Skeletal muscle tissue (tissue), 3 donors: ENCODE measurements at regions not wholly inside any gene's neighbourhood (a gene's known extent, or its start where the extent isn't known, plus 50 kb on each side); places are given as distances from the start of the nearest gene placed in this dataset.

ENCODE experiments used
- H3K27ac ChIP-seq: one replicate; pipeline ENCODE4 v1.7.0; 2013; ENCODE audit warnings: mild to moderate bottlenecking, low read depth, low read length, inconsistent platforms
- H3K27me3 ChIP-seq, 3 donors: one replicate each; pipeline ENCODE4 v1.7.0; 2013; ENCODE audit warnings: low read length in 3 of 3; ENCODE audit not compliant: control insufficient read depth in 3 of 3, insufficient read depth in 3 of 3
- H3K36me3 ChIP-seq, 3 donors: one replicate each; pipeline ENCODE4 v1.7.0; 2013; ENCODE audit warnings: low read length in 3 of 3; ENCODE audit not compliant: control insufficient read depth in 3 of 3, insufficient read depth in 3 of 3
- H3K4me1 ChIP-seq, 3 donors: one replicate each; pipeline ENCODE4 v1.7.0; 2013; ENCODE audit warnings: low read length in 3 of 3, mild to moderate bottlenecking in 3 of 3; ENCODE audit not compliant: control insufficient read depth in 3 of 3, insufficient read depth in 3 of 3
- H3K4me3 ChIP-seq, 3 donors: one replicate each; pipeline ENCODE4 v1.7.0; 2013; ENCODE audit warnings: low read length in 3 of 3
- H3K9ac ChIP-seq, 3 donors: one replicate each; pipeline ENCODE4 v1.7.0; 2013; ENCODE audit warnings: low read length in 3 of 3, mild to moderate bottlenecking in 3 of 3, moderate library complexity in 2 of 3, low read depth in 1 of 3
- H3K9me3 ChIP-seq, 3 donors: one replicate each; pipeline ENCODE4 v1.7.0; 2013; ENCODE audit warnings: low read length in 3 of 3; ENCODE audit not compliant: control insufficient read depth in 3 of 3
- donor health status: Osteomylitis.

- H3K9ac ChIP-seq, result no peak overlapping the region
- H3K27me3 ChIP-seq, result no peaks in the 10 kb centered on the region
- H3K27ac ChIP-seq, result no peak overlapping the region
These were observed 92.0 kb upstream of the RALGPS2 start for GRCh38 chr1:178633056-178633455.

DNA sequence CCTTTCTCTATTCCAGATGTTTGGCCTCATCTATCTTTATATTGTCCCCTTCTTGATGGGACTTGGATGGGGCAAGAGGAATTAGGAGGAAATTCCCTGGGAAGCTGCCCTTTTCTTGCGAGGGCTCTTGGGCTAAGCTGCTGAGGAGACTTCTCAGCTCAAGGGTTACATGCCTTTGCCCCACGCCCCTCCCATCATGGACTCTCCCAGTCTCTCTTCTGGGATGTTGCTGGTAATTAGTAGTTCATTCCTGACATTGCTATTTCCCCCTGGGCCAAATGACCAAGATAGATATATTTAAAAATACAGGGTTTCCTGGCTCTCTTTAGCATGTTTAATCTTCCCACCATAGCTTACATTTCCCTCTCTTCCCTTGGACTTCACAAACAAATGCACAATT lies 90.6 kb upstream of the RALGPS2 start:
- no peaks in the 10 kb centered on the region for H3K27me3 ChIP-seq
- peak overlapping the region; percentile 23 for H3K27ac ChIP-seq

More at GRCh38 chr1:178633056-178633455, 92.0 kb upstream of the RALGPS2 start:
- no peaks in the 10 kb centered on the region for H3K36me3 ChIP-seq
- no peak overlapping the region for H3K4me3 ChIP-seq
- no peaks in the 10 kb centered on the region for H3K9me3 ChIP-seq
- H3K4me1 ChIP-seq, result peaks cover 0 to 5% (median 3%) of the 10 kb centered on the region in 3 donors

GRCh38 chr1:178637841-178638240 lies 87.2 kb upstream of the RALGPS2 start:
- Histone ChIP-seq H3K9ac (no peak overlapping the region), H3K4me1 (no peaks in the 10 kb centered on the region), H3K36me3 (no peaks in the 10 kb centered on the region), H3K9me3 (no peaks in the 10 kb centered on the region), H3K4me3 (no peak overlapping the region), H3K27me3 (no peaks in the 10 kb centered on the region), H3K27ac (no peak overlapping the region)

More for the DNA sequence above, 90.6 kb upstream of the RALGPS2 start:
- no peaks in the 10 kb centered on the region for H3K36me3 ChIP-seq
- H3K9ac ChIP-seq, result no peak overlapping the region
- H3K4me3 ChIP-seq, result no peak overlapping the region
- no peaks in the 10 kb centered on the region for H3K4me1 ChIP-seq
- no peaks in the 10 kb centered on the region for H3K9me3 ChIP-seq

- Histone ChIP-seq H3K4me1 (peaks cover under 1 to 4% (median 3%) of the 10 kb centered on the region in 3 donors), H3K4me3 (no peak overlapping the region), H3K9ac (no peak overlapping the region), H3K27me3 (no peaks in the 10 kb centered on the region), H3K36me3 (no peaks in the 10 kb centered on the region), H3K9me3 (no peaks in the 10 kb centered on the region), H3K27ac (no peak overlapping the region)
These were observed 85.7 kb upstream of the RALGPS2 start for GRCh38 chr1:178639326-178639725.

DNA sequence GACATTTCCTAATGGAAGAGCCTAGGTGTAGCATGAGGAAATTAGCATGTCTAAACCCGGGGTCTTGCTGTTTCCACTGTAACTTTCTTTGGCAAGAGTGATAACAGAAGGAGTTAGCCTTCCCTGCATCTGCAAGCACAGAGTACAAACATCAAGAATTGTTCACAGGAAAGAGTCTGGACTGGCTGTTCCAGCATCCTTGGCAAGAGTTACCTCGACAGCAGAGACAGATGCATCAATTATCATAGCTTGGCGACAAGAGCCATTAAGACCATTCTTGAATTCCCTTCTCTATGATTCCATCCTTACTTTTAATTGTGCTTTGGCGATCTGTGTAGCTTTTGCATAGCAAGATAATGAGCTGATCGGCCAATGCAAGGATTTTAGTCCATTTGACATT lies 82.8 kb upstream of the RALGPS2 start:
- H3K36me3 ChIP-seq, result no peaks in the 10 kb centered on the region
- H3K27me3 ChIP-seq, result no peaks in the 10 kb centered on the region
- no peaks in the 10 kb centered on the region for H3K9me3 ChIP-seq
- peaks cover 2 to 5% (median 4%) of the 10 kb centered on the region in 3 donors for H3K4me1 ChIP-seq
- H3K27ac ChIP-seq, result no peak overlapping the region
- H3K4me3 ChIP-seq, result no peak overlapping the region
- H3K9ac ChIP-seq, result no peak overlapping the region

- H3K4me3 ChIP-seq, result no peak overlapping the region
- no peak overlapping the region for H3K9ac ChIP-seq
- H3K4me1 ChIP-seq, result peaks cover 2 to 5% (median 4%) of the 10 kb centered on the region in 3 donors
- no peaks in the 10 kb centered on the region for H3K27me3 ChIP-seq
- no peak overlapping the region for H3K27ac ChIP-seq
- H3K9me3 ChIP-seq, result no peaks in the 10 kb centered on the region
- H3K36me3 ChIP-seq, result no peaks in the 10 kb centered on the region
These were observed 81.7 kb upstream of the RALGPS2 start for GRCh38 chr1:178643349-178643748.

- no peaks in the 10 kb centered on the region for H3K9me3 ChIP-seq
- H3K27ac ChIP-seq, result no peak overlapping the region
- H3K4me1 ChIP-seq, result peaks cover 2 to 5% (median 4%) of the 10 kb centered on the region in 3 donors
- H3K36me3 ChIP-seq, result no peaks in the 10 kb centered on the region
- no peaks in the 10 kb centered on the region for H3K27me3 ChIP-seq
- H3K9ac ChIP-seq, result no peak overlapping the region
- no peak overlapping the region for H3K4me3 ChIP-seq
These were observed 81.2 kb upstream of the RALGPS2 start for GRCh38 chr1:178643831-178644230.

DNA sequence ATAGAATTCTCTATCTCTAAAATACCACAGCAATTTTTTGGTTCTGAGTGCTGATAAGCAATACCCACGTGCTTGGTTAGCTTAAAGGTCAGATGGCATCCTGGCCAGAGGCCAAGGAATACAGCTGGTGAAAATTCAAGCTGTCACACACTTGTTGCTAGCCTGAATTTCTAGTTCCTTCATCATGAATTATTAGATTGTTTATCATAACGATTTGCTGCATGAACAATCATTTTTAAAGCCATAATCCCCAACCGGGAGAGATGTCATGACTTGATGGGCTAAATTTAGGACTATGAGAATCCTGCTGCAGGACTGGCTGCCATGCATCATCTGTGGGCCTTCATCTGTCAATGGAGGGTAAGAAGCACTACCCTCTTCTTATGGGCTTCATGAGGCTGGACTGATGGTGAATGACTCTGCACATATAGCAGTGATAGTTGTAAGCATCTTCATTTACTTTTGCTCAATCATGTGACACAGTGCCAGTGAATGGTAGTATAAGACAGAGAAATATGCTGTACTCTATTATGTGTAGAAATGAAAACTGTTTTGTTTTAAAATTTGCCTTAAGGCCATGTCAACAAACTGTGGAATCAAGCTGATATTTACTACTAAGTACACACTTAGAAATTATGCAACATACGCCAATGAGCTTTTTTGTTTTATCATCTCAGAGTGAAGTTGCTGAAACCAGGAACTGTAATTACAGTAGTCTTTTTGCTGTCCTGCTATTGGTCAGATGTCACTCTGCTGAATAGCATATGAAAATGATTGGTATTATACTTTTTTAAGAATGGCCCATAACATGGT lies 80.5 kb upstream of the RALGPS2 start:
- Histone ChIP-seq H3K9ac (no peak overlapping the region), H3K9me3 (no peaks in the 10 kb centered on the region), H3K27ac (no peak overlapping the region)

DNA sequence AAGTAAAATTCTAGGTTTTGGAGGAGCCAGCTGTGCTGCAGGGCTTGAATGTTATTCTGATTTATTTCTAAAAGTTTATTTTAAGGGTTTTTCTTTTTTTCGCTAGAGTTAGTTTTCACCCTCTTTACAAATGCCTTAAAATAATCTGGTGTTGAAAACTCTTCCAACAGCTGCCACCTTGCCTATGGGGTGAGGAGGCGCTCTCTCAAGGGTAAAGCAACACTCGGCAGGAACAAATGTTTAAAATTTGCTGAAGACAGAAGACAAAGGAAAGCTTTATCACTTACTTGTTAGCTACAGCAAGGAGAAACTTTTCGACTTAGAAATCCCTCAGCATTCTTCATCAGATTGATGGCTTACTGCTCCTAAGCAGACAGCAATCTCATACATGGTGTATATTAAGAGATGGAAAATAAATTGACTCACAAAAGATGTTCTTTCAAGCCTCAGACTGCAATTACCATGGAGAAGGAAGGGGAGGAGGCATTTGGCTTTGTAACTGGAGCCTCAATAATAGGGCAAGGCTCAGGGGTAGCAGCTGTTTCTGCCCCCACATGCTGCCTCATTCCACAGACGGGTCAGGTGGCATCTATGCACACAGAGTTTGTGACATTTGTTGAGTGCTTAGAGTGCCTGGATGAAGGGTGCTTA lies 79.8 kb upstream of the RALGPS2 start:
- Histone ChIP-seq H3K27ac (no peak overlapping the region), H3K27me3 (no peaks in the 10 kb centered on the region), H3K4me1 (peaks cover 2 to 5% (median 4%) of the 10 kb centered on the region in 3 donors), H3K9ac (no peak overlapping the region), H3K9me3 (no peaks in the 10 kb centered on the region), H3K36me3 (no peaks in the 10 kb centered on the region), H3K4me3 (no peak overlapping the region)

More for the DNA sequence above, 80.5 kb upstream of the RALGPS2 start:
- Histone ChIP-seq H3K4me1 (peaks cover 2 to 5% (median 4%) of the 10 kb centered on the region in 3 donors), H3K27me3 (no peaks in the 10 kb centered on the region), H3K4me3 (no peak overlapping the region), H3K36me3 (no peaks in the 10 kb centered on the region)

DNA sequence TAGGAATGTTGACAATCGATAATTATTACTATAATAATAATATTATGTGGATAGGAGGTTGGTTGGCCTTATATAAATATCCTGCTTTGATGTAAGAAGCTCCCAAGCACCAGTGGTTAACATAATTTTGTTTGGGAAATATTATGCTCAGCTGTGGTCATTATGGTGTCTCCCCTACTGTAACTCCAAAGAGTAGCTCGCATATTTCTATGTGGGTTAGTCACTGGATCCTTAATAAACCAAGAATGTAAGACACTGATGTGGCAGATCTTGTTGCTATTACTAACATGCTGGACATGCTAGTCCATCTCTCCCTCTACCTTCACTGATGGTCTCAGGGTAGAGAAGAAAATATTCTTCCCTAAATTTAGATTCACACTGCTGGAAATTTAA lies 79.2 kb upstream of the RALGPS2 start:
- Histone ChIP-seq H3K4me3 (no peak overlapping the region), H3K9me3 (no peaks in the 10 kb centered on the region), H3K4me1 (peaks cover 2 to 5% (median 4%) of the 10 kb centered on the region in 3 donors), H3K27ac (no peak overlapping the region), H3K27me3 (peaks cover 0 to 2% (median 0%) of the 10 kb centered on the region in 3 donors), H3K9ac (no peak overlapping the region), H3K36me3 (no peaks in the 10 kb centered on the region)
